Left ventricle myocardium inferior (tissue), 1 donor: ENCODE measurements at regions not wholly inside any gene's neighbourhood (a gene's known extent, or its start where the extent isn't known, plus 50 kb on each side); places are given as distances from the start of the nearest gene placed in this dataset.

ENCODE experiments used
- DNase-seq: peaks from one replicate; pipeline ENCODE4 v3.0.0-alpha.2; 2020
- H3K27ac ChIP-seq: fragments of 200-600 bp; replicated peaks from 2 replicates; pipeline ENCODE4 v1.8.0; 2021
- H3K27me3 ChIP-seq: fragments of 200-600 bp; 2 replicates; pipeline ENCODE4 v1.8.0; 2021; ENCODE audit warnings: low read depth
- H3K36me3 ChIP-seq: fragments of 200-600 bp; 2 replicates; pipeline ENCODE4 v1.8.0; 2021
- H3K4me1 ChIP-seq: fragments of 200-600 bp; 2 replicates; pipeline ENCODE4 v1.8.0; 2021
- H3K4me3 ChIP-seq: fragments of 200-600 bp; 2 replicates; pipeline ENCODE4 v1.8.0; 2021; ENCODE audit warnings: mild to moderate bottlenecking, moderate library complexity
- H3K9me3 ChIP-seq: fragments of 200-600 bp; replicated peaks from 2 replicates; pipeline ENCODE4 v1.8.0; 2021
- CTCF ChIP-seq: fragments of 200-600 bp; IDR thresholded peaks from 2 replicates; pipeline ENCODE4 v1.8.0; 2021; ENCODE audit warnings: antibody characterized with exemption, mild to moderate bottlenecking, borderline replicate concordance
- intact Hi-C: fragments of 100-400 bp; cut with micrococcal nuclease; formaldehyde crosslinking; loops from one replicate; pipeline ENCODE4 v1.11.0; 2022
- donor health status: DM: no; HTN: yes; CAD: no; lungs with severe emphysema.

DNA sequence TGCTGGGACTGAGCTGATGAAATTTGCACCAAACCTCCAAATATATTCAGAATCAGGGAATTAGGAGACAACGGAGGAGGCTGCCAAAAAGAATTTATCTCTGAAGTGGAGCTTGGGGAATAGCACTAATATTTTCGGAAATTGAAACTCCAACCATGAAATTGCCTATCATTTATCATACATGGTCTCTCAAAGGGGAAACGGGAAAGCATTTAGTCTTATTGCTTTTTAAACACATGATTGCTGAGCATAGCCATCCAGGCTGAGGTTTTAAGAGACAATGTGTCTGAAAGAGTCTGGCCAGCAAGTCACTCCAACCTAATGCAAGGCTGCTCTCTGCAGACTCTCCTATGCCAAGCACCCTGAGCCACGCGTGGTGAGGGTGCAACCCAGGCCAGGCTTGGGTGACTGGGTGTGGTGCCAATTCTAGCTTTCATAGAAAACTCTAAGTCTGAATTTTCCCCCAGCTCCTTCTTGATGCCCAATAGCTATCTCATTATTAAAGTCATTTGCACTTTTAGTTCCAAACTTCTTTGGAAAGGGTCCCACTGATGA lies 200.2 kb downstream of the RPLP1 start:
- Histone ChIP-seq H3K27me3 (peaks cover 98% of the 10 kb centered on the region), H3K4me1 (peaks cover 6% of the 10 kb centered on the region)

GRCh38 chr15:69653306-69653705 lies 200.7 kb downstream of the RPLP1 start:
- peaks cover 3% of the 10 kb centered on the region for H3K4me1 ChIP-seq
- peaks cover 98% of the 10 kb centered on the region for H3K27me3 ChIP-seq
- no peak overlapping the region for H3K27ac ChIP-seq
- H3K36me3 ChIP-seq: no peaks in the 10 kb centered on the region
- TF ChIP-seq CTCF: no peak
- no peak overlapping the region for H3K4me3 ChIP-seq
- intact Hi-C loops: no loop called here
- no peak for DNase-seq
- no peaks in the 10 kb centered on the region for H3K9me3 ChIP-seq

More for the DNA sequence above, 200.2 kb downstream of the RPLP1 start:
- no peak for DNase-seq
- H3K27ac ChIP-seq: no peak overlapping the region
- no peaks in the 10 kb centered on the region for H3K9me3 ChIP-seq
- H3K36me3 ChIP-seq: no peaks in the 10 kb centered on the region
- H3K4me3 ChIP-seq: no peak overlapping the region
- intact Hi-C loops: no loop called here
- TF ChIP-seq CTCF: peak; percentile 43

DNA sequence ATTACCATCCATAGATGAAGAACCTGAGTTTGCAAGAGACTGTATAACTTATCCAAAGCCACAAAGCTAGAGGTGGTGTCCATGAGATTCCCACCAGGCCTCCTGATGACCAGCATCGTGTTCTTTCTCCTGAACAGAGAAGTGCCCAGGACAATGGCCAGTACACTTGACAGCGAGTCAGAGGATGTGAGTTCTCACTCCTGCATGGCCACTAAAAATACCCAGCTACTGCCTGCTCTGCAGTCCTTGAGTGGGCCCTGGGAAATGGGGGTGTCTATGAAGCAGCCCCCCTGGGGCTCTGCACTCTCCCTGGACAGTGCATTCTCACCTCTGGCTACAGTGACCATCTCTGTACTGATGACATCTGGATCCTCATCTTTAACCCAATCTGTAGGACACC lies 201.2 kb downstream of the RPLP1 start:
- no peaks in the 10 kb centered on the region for H3K9me3 ChIP-seq
- H3K27me3 ChIP-seq: peaks cover 98% of the 10 kb centered on the region
- no peak for DNase-seq
- no peak for TF ChIP-seq CTCF
- no peak overlapping the region for H3K4me3 ChIP-seq
- intact Hi-C loops: no loop called here
- H3K27ac ChIP-seq: no peak overlapping the region
- H3K4me1 ChIP-seq: no peaks in the 10 kb centered on the region
- no peaks in the 10 kb centered on the region for H3K36me3 ChIP-seq

GRCh38 chr15:69656271-69657030 lies 203.8 kb downstream of the RPLP1 start:
- peaks cover 98% of the 10 kb centered on the region for H3K27me3 ChIP-seq
- intact Hi-C loops: no loop called here
- no peak for TF ChIP-seq CTCF
- H3K4me3 ChIP-seq: no peak overlapping the region
- no peaks in the 10 kb centered on the region for H3K9me3 ChIP-seq
- no peak for DNase-seq
- no peaks in the 10 kb centered on the region for H3K4me1 ChIP-seq
- no peak overlapping the region for H3K27ac ChIP-seq
- H3K36me3 ChIP-seq: no peaks in the 10 kb centered on the region

GRCh38 chr15:69657626-69658025 lies 205.0 kb downstream of the RPLP1 start:
- Histone ChIP-seq H3K27ac (no peak overlapping the region), H3K4me3 (no peak overlapping the region), H3K27me3 (peaks cover 98% of the 10 kb centered on the region), H3K36me3 (no peaks in the 10 kb centered on the region), H3K4me1 (no peaks in the 10 kb centered on the region), H3K9me3 (no peaks in the 10 kb centered on the region)
- DNase-seq: no peak
- intact Hi-C loops: no loop called here
- no peak for TF ChIP-seq CTCF
